GM12878 (cell line): ENCODE measurements at regions not wholly inside any gene's neighbourhood (a gene's known extent, or its start where the extent isn't known, plus 50 kb on each side); places are given as distances from the start of the nearest gene placed in this dataset.

Experiments
- ATAC-seq: fragments of 200-7000 bp; cut with Tn5 transposase; 3 replicates; pipeline ENCODE4 v1.9.1; 2020; ENCODE audit warnings: mild to moderate bottlenecking, moderate library complexity
- BruUV-seq: library from RNA; stranded (reverse); fragments of 400-500 nt; replicated peaks from 2 replicates; lab custom pipeline; 2021; lab: Mats Ljungman, UMichigan
- CTCF ChIA-PET: fragments of 300-600 bp; sonication (Branson Sonifier 250); formaldehyde crosslinking; extraction: SDS; loops from one replicate; lab custom pipeline; 2021; ENCODE audit warnings: inconsistent platforms; lab: Yijun Ruan, JAX
- POLR2A ChIA-PET: fragments of 350-600 bp; formaldehyde crosslinking; extraction: SDS; loops from one replicate; lab custom pipeline; 2021; ENCODE audit warnings: inconsistent platforms; lab: Charles Lee
- RAD21 ChIA-PET: fragments of 300-600 bp; sonication (Branson Sonifier 250); formaldehyde crosslinking; loops from one replicate; lab custom pipeline; 2023; ENCODE audit warnings: antibody characterized with exemption; ENCODE audit not compliant: unreplicated experiment; lab: Charles Lee
- SMC1A ChIA-PET: fragments of 300-600 bp; sonication (Branson Sonifier 250); formaldehyde crosslinking; loops from one replicate; lab custom pipeline; 2023; ENCODE audit not compliant: unreplicated experiment, uncharacterized antibody; lab: Charles Lee
- DNase-seq: peaks from one replicate; pipeline ENCODE4 v3.0.0-alpha.2; 2011; ENCODE audit warnings: low read depth, low spot score
- FAIRE-seq: peaks from 3 replicates; lab custom pipeline; 2011; peaks lifted over from hg19 to GRCh38; lab: Jason Lieb, UNC
- H2AFZ ChIP-seq: 2 replicates; pipeline ENCODE4 v1.6.0; 2011; ENCODE audit warnings: low read depth, low read length, control low read depth; ENCODE audit not compliant: control insufficient read depth
- H3K27ac ChIP-seq: 2 replicates; pipeline ENCODE4 v1.5.1; 2011; ENCODE audit warnings: control low read depth; ENCODE audit not compliant: control insufficient read depth, insufficient read depth
- H3K27me3 ChIP-seq, 2 experiments: replicated peaks in 1 of 2; 2 replicates each; pipeline versions ENCODE4 v1.6.0 to v1.6.1; 2011; ENCODE audit warnings: low read length in 1 of 2; ENCODE audit not compliant: control insufficient read depth in 2 of 2, insufficient read depth in 2 of 2
- H3K36me3 ChIP-seq, 2 experiments: 2 replicates each; pipeline ENCODE4 v1.5.1; 2011; ENCODE audit warnings: low read length in 1 of 2; ENCODE audit not compliant: control insufficient read depth in 2 of 2, insufficient read depth in 2 of 2
- H3K4me1 ChIP-seq: 2 replicates; pipeline ENCODE4 v1.6.1; 2011; ENCODE audit warnings: mild to moderate bottlenecking, low read length, moderate library complexity, mixed read lengths; ENCODE audit not compliant: control insufficient read depth, insufficient read depth
- H3K4me2 ChIP-seq: 2 replicates; pipeline ENCODE4 v1.6.0; 2011; ENCODE audit warnings: control low read depth; ENCODE audit not compliant: control insufficient read depth, insufficient read depth
- H3K4me3 ChIP-seq: fragments of 200-600 bp; sonication (generic); 2 replicates; pipeline ENCODE4 v1.5.1; 2016
- H3K79me2 ChIP-seq: 2 replicates; pipeline ENCODE4 v1.6.0; 2011; ENCODE audit warnings: low read length; ENCODE audit not compliant: control insufficient read depth, insufficient read depth
- H3K9ac ChIP-seq: 2 replicates; pipeline ENCODE4 v1.8.0; 2011; ENCODE audit warnings: low read length, control low read depth, mixed read lengths; ENCODE audit not compliant: control insufficient read depth, insufficient read depth
- H3K9me3 ChIP-seq: replicated peaks from 3 replicates; pipeline ENCODE4 v1.5.1; 2011; ENCODE audit warnings: mild to moderate bottlenecking, low read length; ENCODE audit not compliant: control insufficient read depth, insufficient read depth
- H4K20me1 ChIP-seq: 2 replicates; pipeline ENCODE4 v1.6.0; 2011; ENCODE audit not compliant: control insufficient read depth, insufficient read depth
- BRCA1 ChIP-seq: IDR thresholded peaks from 2 replicates; pipeline ENCODE4 v1.6.1; 2011; ENCODE audit warnings: low read depth, low read length, improper control_type of control experiment
- CBX5 ChIP-seq: sonication (generic); IDR thresholded peaks from 2 replicates; pipeline ENCODE4 v1.6.1; 2016; ENCODE audit warnings: low read depth, moderate library complexity, mild to moderate bottlenecking, inconsistent platforms
- HCFC1 ChIP-seq: fragments of 150-350 bp; IDR thresholded peaks from 2 replicates; pipeline ENCODE4 v1.6.1; 2014; ENCODE audit warnings: low read length
- LARP7 ChIP-seq: fragments of 450-650 bp; IDR thresholded peaks from 2 replicates; pipeline ENCODE4 v1.6.1; 2017; ENCODE audit warnings: mild to moderate bottlenecking
- MYC ChIP-seq: IDR thresholded peaks from 2 replicates; pipeline ENCODE4 v1.6.1; 2011; ENCODE audit warnings: mild to moderate bottlenecking, low read length, moderate library complexity, inconsistent platforms; ENCODE audit not compliant: insufficient read depth, insufficient replicate concordance, insufficient read length, severe bottlenecking
- RFX5 ChIP-seq: IDR thresholded peaks from 2 replicates; pipeline ENCODE4 v1.6.1; 2011; ENCODE audit warnings: low read depth, low read length, improper control_type of control experiment
- SMAD1 ChIP-seq: fragments of 450-650 bp; IDR thresholded peaks from 2 replicates; pipeline ENCODE4 v1.6.1; 2018; ENCODE audit warnings: mild to moderate bottlenecking, low read depth; ENCODE audit not compliant: partially characterized antibody
- TBL1XR1 ChIP-seq: IDR thresholded peaks from 2 replicates; pipeline ENCODE4 v1.6.1; 2012; ENCODE audit warnings: low read depth, low read length, improper control_type of control experiment
- TCF3 ChIP-seq: IDR thresholded peaks from 2 replicates; pipeline ENCODE4 v1.6.1; 2012; ENCODE audit warnings: low read depth, mild to moderate bottlenecking, low read length, borderline replicate concordance; ENCODE audit not compliant: insufficient read depth
- ZNF274 ChIP-seq: IDR thresholded peaks from one replicate; pipeline ENCODE4 v1.8.0; 2011; ENCODE audit not compliant: insufficient read length, insufficient read depth
- in situ Hi-C: fragments of 300-500 bp; cut with MboI; formaldehyde crosslinking; loops from 9 replicates; pipeline ENCODE4 v1.14.3; 2018; ENCODE audit warnings: mixed read lengths
- intact Hi-C: fragments of 100-400 bp; cut with micrococcal nuclease; formaldehyde crosslinking; loops from one replicate; pipeline ENCODE4 v1.14.2; 2022; ENCODE audit not compliant: unreplicated experiment
- TF ChIP-seq, protein P1 (sequence below): fragments of 450-650 bp; IDR thresholded peaks from 2 replicates; pipeline ENCODE4 v1.6.1; 2017; ENCODE audit warnings: antibody characterized with exemption, mild to moderate bottlenecking, moderate library complexity
- TF ChIP-seq, protein P2 (sequence below): fragments of 450-650 bp; IDR thresholded peaks from 2 replicates; pipeline ENCODE4 v1.6.1; 2017; ENCODE audit warnings: mild to moderate bottlenecking, moderate library complexity
- TF ChIP-seq, protein P3 (sequence below): fragments of 450-650 bp; IDR thresholded peaks from 2 replicates; pipeline ENCODE4 v1.6.1; 2016; ENCODE audit warnings: mild to moderate bottlenecking

DNA sequence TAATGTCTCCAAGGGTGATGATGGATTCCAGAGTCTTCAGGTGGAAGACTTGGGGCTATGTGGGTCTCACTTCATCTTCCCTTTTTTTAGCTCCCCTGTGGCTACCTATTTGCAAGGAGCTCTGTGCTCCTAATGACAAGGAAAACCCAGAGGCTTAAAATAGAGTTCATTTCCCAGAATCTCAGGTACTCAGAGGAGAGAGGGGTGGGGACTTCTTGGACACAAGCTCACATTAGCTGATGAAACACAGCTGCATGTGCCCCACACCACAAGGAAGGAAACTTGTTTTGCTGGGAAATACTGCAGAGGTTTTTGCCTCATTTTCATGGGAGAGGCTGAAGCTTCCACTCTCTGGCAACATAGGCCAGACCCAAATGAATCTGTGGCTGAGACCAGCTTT, 138.6 kb upstream of the SLC1A4 start:
- H2AFZ ChIP-seq: no peak overlapping the region
- H3K4me1 ChIP-seq: peaks cover 8% of the 10 kb centered on the region
- DNase-seq: no peak
- H4K20me1 ChIP-seq: no peaks in the 10 kb centered on the region
- in situ Hi-C loops: no loop called here
- ChIA-PET CTCF (interaction anchor here (0.6 to 3.2 kb wide), 8 partner anchors 8 to 245 kb away, joined by 3 to 14 read pairs (median 3); no protein-coding TSS in a partner anchor), SMC1A (interaction anchor here (1.0 to 5.3 kb wide), 5 partner anchors 10 to 264 kb away, joined by 4 to 32 read pairs (median 5); no protein-coding TSS in a partner anchor), RAD21 (interaction anchor here (0.8 to 1.0 kb wide), 4 partner anchors 11 to 264 kb away, joined by 3 to 4 read pairs (median 3); no protein-coding TSS in a partner anchor), POLR2A (interaction anchor here (0.6 to 1.1 kb wide), 3 partner anchors 11 to 201 kb away, joined by 3 to 4 read pairs (median 3); no protein-coding TSS in a partner anchor)
- no peak overlapping the region for H3K27ac ChIP-seq
- intact Hi-C loops: no loop called here
- H3K36me3 ChIP-seq: no peaks in the 10 kb centered on the region
- TF ChIP-seq, protein P1, sequence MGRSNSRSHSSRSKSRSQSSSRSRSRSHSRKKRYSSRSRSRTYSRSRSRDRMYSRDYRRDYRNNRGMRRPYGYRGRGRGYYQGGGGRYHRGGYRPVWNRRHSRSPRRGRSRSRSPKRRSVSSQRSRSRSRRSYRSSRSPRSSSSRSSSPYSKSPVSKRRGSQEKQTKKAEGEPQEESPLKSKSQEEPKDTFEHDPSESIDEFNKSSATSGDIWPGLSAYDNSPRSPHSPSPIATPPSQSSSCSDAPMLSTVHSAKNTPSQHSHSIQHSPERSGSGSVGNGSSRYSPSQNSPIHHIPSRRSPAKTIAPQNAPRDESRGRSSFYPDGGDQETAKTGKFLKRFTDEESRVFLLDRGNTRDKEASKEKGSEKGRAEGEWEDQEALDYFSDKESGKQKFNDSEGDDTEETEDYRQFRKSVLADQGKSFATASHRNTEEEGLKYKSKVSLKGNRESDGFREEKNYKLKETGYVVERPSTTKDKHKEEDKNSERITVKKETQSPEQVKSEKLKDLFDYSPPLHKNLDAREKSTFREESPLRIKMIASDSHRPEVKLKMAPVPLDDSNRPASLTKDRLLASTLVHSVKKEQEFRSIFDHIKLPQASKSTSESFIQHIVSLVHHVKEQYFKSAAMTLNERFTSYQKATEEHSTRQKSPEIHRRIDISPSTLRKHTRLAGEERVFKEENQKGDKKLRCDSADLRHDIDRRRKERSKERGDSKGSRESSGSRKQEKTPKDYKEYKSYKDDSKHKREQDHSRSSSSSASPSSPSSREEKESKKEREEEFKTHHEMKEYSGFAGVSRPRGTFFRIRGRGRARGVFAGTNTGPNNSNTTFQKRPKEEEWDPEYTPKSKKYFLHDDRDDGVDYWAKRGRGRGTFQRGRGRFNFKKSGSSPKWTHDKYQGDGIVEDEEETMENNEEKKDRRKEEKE: no peak
- TF ChIP-seq MYC (no peak), SMAD1 (no peak), ZNF274 (no peak), TBL1XR1 (no peak), RFX5 (no peak), TCF3 (no peak), LARP7 (no peak), HCFC1 (no peak), CBX5 (no peak), BRCA1 (no peak)
- TF ChIP-seq, protein P2, sequence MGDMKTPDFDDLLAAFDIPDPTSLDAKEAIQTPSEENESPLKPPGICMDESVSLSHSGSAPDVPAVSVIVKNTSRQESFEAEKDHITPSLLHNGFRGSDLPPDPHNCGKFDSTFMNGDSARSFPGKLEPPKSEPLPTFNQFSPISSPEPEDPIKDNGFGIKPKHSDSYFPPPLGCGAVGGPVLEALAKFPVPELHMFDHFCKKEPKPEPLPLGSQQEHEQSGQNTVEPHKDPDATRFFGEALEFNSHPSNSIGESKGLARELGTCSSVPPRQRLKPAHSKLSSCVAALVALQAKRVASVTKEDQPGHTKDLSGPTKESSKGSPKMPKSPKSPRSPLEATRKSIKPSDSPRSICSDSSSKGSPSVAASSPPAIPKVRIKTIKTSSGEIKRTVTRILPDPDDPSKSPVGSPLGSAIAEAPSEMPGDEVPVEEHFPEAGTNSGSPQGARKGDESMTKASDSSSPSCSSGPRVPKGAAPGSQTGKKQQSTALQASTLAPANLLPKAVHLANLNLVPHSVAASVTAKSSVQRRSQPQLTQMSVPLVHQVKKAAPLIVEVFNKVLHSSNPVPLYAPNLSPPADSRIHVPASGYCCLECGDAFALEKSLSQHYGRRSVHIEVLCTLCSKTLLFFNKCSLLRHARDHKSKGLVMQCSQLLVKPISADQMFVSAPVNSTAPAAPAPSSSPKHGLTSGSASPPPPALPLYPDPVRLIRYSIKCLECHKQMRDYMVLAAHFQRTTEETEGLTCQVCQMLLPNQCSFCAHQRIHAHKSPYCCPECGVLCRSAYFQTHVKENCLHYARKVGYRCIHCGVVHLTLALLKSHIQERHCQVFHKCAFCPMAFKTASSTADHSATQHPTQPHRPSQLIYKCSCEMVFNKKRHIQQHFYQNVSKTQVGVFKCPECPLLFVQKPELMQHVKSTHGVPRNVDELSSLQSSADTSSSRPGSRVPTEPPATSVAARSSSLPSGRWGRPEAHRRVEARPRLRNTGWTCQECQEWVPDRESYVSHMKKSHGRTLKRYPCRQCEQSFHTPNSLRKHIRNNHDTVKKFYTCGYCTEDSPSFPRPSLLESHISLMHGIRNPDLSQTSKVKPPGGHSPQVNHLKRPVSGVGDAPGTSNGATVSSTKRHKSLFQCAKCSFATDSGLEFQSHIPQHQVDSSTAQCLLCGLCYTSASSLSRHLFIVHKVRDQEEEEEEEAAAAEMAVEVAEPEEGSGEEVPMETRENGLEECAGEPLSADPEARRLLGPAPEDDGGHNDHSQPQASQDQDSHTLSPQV: no peak
- TF ChIP-seq, protein P3, sequence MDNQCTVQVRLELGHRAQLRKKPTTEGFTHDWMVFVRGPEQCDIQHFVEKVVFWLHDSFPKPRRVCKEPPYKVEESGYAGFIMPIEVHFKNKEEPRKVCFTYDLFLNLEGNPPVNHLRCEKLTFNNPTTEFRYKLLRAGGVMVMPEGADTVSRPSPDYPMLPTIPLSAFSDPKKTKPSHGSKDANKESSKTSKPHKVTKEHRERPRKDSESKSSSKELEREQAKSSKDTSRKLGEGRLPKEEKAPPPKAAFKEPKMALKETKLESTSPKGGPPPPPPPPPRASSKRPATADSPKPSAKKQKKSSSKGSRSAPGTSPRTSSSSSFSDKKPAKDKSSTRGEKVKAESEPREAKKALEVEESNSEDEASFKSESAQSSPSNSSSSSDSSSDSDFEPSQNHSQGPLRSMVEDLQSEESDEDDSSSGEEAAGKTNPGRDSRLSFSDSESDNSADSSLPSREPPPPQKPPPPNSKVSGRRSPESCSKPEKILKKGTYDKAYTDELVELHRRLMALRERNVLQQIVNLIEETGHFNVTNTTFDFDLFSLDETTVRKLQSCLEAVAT: no peak
- H3K27me3 ChIP-seq: no peaks in the 10 kb centered on the region
- no peak overlapping the region for H3K4me2 ChIP-seq
- no peaks in the 10 kb centered on the region for H3K9me3 ChIP-seq
- H3K9ac ChIP-seq: no peak overlapping the region
- no peak for ATAC-seq
- BruUV-seq: no TSS peak
- H3K79me2 ChIP-seq: no peaks in the 10 kb centered on the region
- no peak for FAIRE-seq
- no peak overlapping the region for H3K4me3 ChIP-seq
